PFSK-1 (cell line): ENCODE measurements at regions not wholly inside any gene's neighbourhood (a gene's known extent, or its start where the extent isn't known, plus 50 kb on each side); places are given as distances from the start of the nearest gene placed in this dataset.

Experiments
- FOXP2 ChIP-seq: optimal IDR thresholded peaks from 2 replicates; pipeline ENCODE3; 2011; ENCODE audit warnings: borderline replicate concordance, control low read depth, inconsistent platforms; ENCODE audit not compliant: insufficient read depth; ENCODE audit errors: extremely low read length, extremely low read depth
- POLR2AphosphoS5 ChIP-seq: IDR thresholded peaks from 2 replicates; pipeline ENCODE4 v1.6.1; 2012; ENCODE audit warnings: low read depth, mild to moderate bottlenecking, control low read depth, low read length, moderate library complexity
- REST ChIP-seq, 2 experiments: IDR thresholded peaks; 2 replicates each; pipeline versions ENCODE4 v1.6.1 to v1.8.0; 2011 to 2012; ENCODE audit warnings: low read depth in 2 of 2, low read length in 2 of 2, control low read depth in 1 of 2, inconsistent platforms in 1 of 2, mild to moderate bottlenecking in 1 of 2, moderate library complexity in 1 of 2; ENCODE audit not compliant: insufficient read depth in 1 of 2
- SIN3A ChIP-seq: IDR thresholded peaks from 2 replicates; pipeline ENCODE4 v1.6.1; 2012; ENCODE audit warnings: mild to moderate bottlenecking, low read length, moderate library complexity, borderline replicate concordance; ENCODE audit not compliant: insufficient read depth
- TAF1 ChIP-seq: IDR thresholded peaks from 2 replicates; pipeline ENCODE4 v1.6.1; 2012; ENCODE audit warnings: low read length, control low read depth, borderline replicate concordance; ENCODE audit not compliant: insufficient read depth

GRCh38 chr3:71974786-71975185 is 189.8 kb upstream of the PROK2 start:
- TF ChIP-seq POLR2AphosphoS5: no peak
- no peak for TF ChIP-seq SIN3A
- no peak for TF ChIP-seq TAF1
- TF ChIP-seq REST (IDR thresholded peaks at IDR 0.05; ENCODE audit: insufficient read depth in 1 of 2, low read depth in 2 of 2, low read length in 2 of 2): no peak
- TF ChIP-seq FOXP2: no peak
